Fibroblast of lung (primary cell): ENCODE measurements at regions not wholly inside any gene's neighbourhood (a gene's known extent, or its start where the extent isn't known, plus 50 kb on each side); places are given as distances from the start of the nearest gene placed in this dataset.
"Not testable (repeated sequence)": the region's sequence is repeated elsewhere in the genome, so short reads cannot be mapped to it uniquely, and the experiment has no call there.

Experiments
- CTCF ChIP-seq, 2 donors: IDR thresholded peaks in 1 of 2; conservative IDR thresholded peaks in 1 of 2; 1 replicate in 1 of 2; 2 replicates in 1 of 2; pipeline ENCODE4 v1.5.1; 2011 to 2012; ENCODE audit warnings: low read length in 2 of 2, control low read depth in 1 of 2, inconsistent platforms in 1 of 2, low read depth in 1 of 2, mild to moderate bottlenecking in 1 of 2
- EZH2 ChIP-seq: IDR thresholded peaks from 2 replicates; pipeline ENCODE4 v1.5.1; 2012; ENCODE audit warnings: low read length, control low read depth, mild to moderate bottlenecking; ENCODE audit errors: missing control alignments

- TF ChIP-seq CTCF (conservative IDR thresholded peaks at IDR 0.05 in 1 of 2, IDR thresholded peaks at IDR 0.05 in 1 of 2; ENCODE audit: low read depth in 1 of 2, low read length in 2 of 2); EZH2: not testable (repeated sequence)
Measured at GRCh38 chr2:87638872-87639271, 109.0 kb upstream of the PLGLB2 start.
